CD14-positive monocyte (primary cell): ENCODE measurements at regions not wholly inside any gene's neighbourhood (a gene's known extent, or its start where the extent isn't known, plus 50 kb on each side); places are given as distances from the start of the nearest gene placed in this dataset.

ENCODE experiments used
- DNase-seq, 3 donors: peaks; one replicate each; pipeline ENCODE4 v3.0.0-alpha.2; 2011 to 2022
- H2AFZ ChIP-seq: 2 replicates; pipeline ENCODE4 v1.6.0; 2012; ENCODE audit warnings: mild to moderate bottlenecking, low read depth, low read length, inconsistent platforms; ENCODE audit not compliant: insufficient read depth, poor library complexity, severe bottlenecking
- H3K27ac ChIP-seq, 2 donors: 1 replicate in 1 of 2; 2 replicates in 1 of 2; pipeline ENCODE4 v1.5.1; 2012 to 2013; ENCODE audit warnings: low read length in 2 of 2, control low read depth in 1 of 2, inconsistent platforms in 1 of 2, low read depth in 1 of 2, mild to moderate bottlenecking in 1 of 2
- H3K27me3 ChIP-seq, 2 donors: one replicate each; pipeline versions ENCODE4 v1.6.0 to v1.6.1; 2011 to 2013; ENCODE audit warnings: low read length in 2 of 2; ENCODE audit not compliant: control insufficient read depth in 2 of 2, insufficient read depth in 2 of 2
- H3K36me3 ChIP-seq, 2 donors: replicated peaks in 1 of 2; 1 replicate in 1 of 2; 2 replicates in 1 of 2; pipeline versions ENCODE4 v1.5.1 to v1.6.1; 2012 to 2013; ENCODE audit warnings: low read length in 2 of 2, control low read depth in 1 of 2, inconsistent platforms in 1 of 2, mild to moderate bottlenecking in 1 of 2; ENCODE audit not compliant: insufficient read depth in 2 of 2, control insufficient read depth in 1 of 2
- H3K4me1 ChIP-seq, 2 donors: 1 replicate in 1 of 2; 2 replicates in 1 of 2; pipeline versions ENCODE4 v1.5.1 to v1.6.1; 2012 to 2013; ENCODE audit warnings: low read length in 2 of 2, control low read depth in 1 of 2, inconsistent platforms in 1 of 2, mild to moderate bottlenecking in 1 of 2, moderate library complexity in 1 of 2; ENCODE audit not compliant: insufficient read depth in 2 of 2, control insufficient read depth in 1 of 2
- H3K4me2 ChIP-seq: replicated peaks from 2 replicates; pipeline ENCODE3; 2012; ENCODE audit warnings: low read length, moderate library complexity, mild to moderate bottlenecking; ENCODE audit not compliant: poor library complexity, severe bottlenecking; ENCODE audit errors: extremely low read depth
- H3K4me3 ChIP-seq, 3 experiments: fragments of 200-600 bp in 1 of 3; sonication (generic) in 1 of 3; replicated peaks in 1 of 3; 1 replicate in 2 of 3; 2 replicates in 1 of 3; pipeline ENCODE4 v1.5.1; 2011 to 2013; ENCODE audit warnings: low read length in 3 of 3, mild to moderate bottlenecking in 3 of 3, control low read depth in 2 of 3, low read depth in 2 of 3, inconsistent platforms in 1 of 3, moderate library complexity in 1 of 3
- H3K79me2 ChIP-seq: 2 replicates; pipeline ENCODE4 v1.6.0; 2012; ENCODE audit warnings: mild to moderate bottlenecking, control low read depth, inconsistent platforms, low read length, moderate library complexity; ENCODE audit not compliant: insufficient read depth
- H3K9ac ChIP-seq: 2 replicates; pipeline ENCODE4 v1.6.0; 2017; ENCODE audit warnings: low read length, mild to moderate bottlenecking; ENCODE audit not compliant: insufficient read depth, poor library complexity, severe bottlenecking
- H3K9me3 ChIP-seq, 2 donors: replicated peaks in 1 of 2; 1 replicate in 1 of 2; 2 replicates in 1 of 2; pipeline versions ENCODE4 v1.5.1 to v1.6.1; 2012 to 2013; ENCODE audit warnings: low read length in 2 of 2, control low read depth in 1 of 2; ENCODE audit not compliant: control insufficient read depth in 1 of 2, insufficient read depth in 1 of 2
- H4K20me1 ChIP-seq: 2 replicates; pipeline ENCODE4 v1.6.0; 2012; ENCODE audit warnings: mild to moderate bottlenecking, low read length, control low read depth, moderate library complexity; ENCODE audit not compliant: insufficient read depth
- H3K27ac Mint-ChIP-seq, 7 donors: one replicate each; pipeline ENCODE4 v1.8.0; 2020; ENCODE audit warnings: mild to moderate bottlenecking in 7 of 7, mixed read lengths in 7 of 7, moderate library complexity in 6 of 7, inconsistent platforms in 2 of 7
- H3K27me3 Mint-ChIP-seq, 3 donors: one replicate each; pipeline ENCODE4 v1.8.0; 2021 to 2022; ENCODE audit warnings: low read depth in 3 of 3, mild to moderate bottlenecking in 3 of 3, mixed read lengths in 3 of 3, moderate library complexity in 3 of 3, inconsistent platforms in 1 of 3
- H3K36me3 Mint-ChIP-seq, 2 donors: one replicate each; pipeline ENCODE4 v1.8.0; 2020; ENCODE audit warnings: mixed read lengths in 2 of 2, inconsistent platforms in 1 of 2, mild to moderate bottlenecking in 1 of 2
- H3K4me1 Mint-ChIP-seq: one replicate; pipeline ENCODE4 v1.8.0; 2020; ENCODE audit warnings: mild to moderate bottlenecking, mixed read lengths
- H3K4me3 Mint-ChIP-seq, 2 donors: one replicate each; pipeline ENCODE4 v1.8.0; 2020; ENCODE audit warnings: mild to moderate bottlenecking in 2 of 2, mixed read lengths in 2 of 2, moderate library complexity in 1 of 2
- H3K9me3 Mint-ChIP-seq, 7 donors: one replicate each; pipeline ENCODE4 v1.8.0; 2020 to 2022; ENCODE audit warnings: mixed read lengths in 7 of 7, mild to moderate bottlenecking in 6 of 7, moderate library complexity in 6 of 7, inconsistent platforms in 2 of 7
- WGBS: methylation state at CpG from one replicate; pipeline ENCODE4 v1.1.5; 2013; ENCODE audit warnings: missing lambda C conversion rate; ENCODE audit not compliant: insufficient coverage; 5-methylcytosine and 5-hydroxymethylcytosine counted together
- intact Hi-C, 2 donors: fragments of 100-400 bp; cut with micrococcal nuclease; formaldehyde crosslinking; loops; one replicate each; pipeline versions ENCODE4 v1.15.0 to v1.15.1; 2023
- TF ChIP-seq, protein P1 (sequence below): fragments of 200-600 bp; IDR thresholded peaks from one replicate; pipeline ENCODE4 v1.8.0; 2022; ENCODE audit warnings: antibody characterized with exemption, mild to moderate bottlenecking

DNA sequence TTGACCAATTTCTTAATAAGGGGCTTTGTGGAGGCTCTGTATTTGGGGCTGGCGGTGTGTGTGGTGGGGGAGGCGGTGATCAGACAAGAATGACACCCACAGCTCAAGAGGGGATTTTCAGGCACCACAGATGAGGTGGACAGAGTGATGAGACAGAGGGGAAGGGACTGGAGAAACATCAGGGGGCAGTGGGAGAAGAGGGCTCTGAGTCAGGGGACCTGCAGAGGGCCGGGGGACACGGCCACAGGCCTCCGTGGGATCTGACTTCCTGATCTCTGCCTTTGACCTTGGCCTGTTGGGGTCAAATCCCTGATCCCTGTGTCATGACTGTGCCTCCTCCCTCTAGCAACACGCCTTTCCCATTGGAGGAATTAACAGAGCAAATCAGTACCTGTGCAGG is 197.7 kb downstream of the C9orf50 start:
- Mint-ChIP-seq H3K27ac (peak overlapping the region in 3 of 7 donors; percentile 19 to 90 (median 46)), H3K9me3 (no peaks in the 10 kb centered on the region), H3K4me3 (no peak overlapping the region), H3K4me1 (peaks cover 16% of the 10 kb centered on the region), H3K36me3 (no peaks in the 10 kb centered on the region), H3K27me3 (peaks cover 1 to 9% (median 4%) of the 10 kb centered on the region in 3 donors)
- H3K4me1 ChIP-seq, result peaks cover 12% of the 10 kb centered on the region in 2 donors
- H3K36me3 ChIP-seq, result no peaks in the 10 kb centered on the region
- no peak overlapping the region for H3K9ac ChIP-seq
- H3K27ac ChIP-seq, result no peak overlapping the region
- TF ChIP-seq, protein P1, sequence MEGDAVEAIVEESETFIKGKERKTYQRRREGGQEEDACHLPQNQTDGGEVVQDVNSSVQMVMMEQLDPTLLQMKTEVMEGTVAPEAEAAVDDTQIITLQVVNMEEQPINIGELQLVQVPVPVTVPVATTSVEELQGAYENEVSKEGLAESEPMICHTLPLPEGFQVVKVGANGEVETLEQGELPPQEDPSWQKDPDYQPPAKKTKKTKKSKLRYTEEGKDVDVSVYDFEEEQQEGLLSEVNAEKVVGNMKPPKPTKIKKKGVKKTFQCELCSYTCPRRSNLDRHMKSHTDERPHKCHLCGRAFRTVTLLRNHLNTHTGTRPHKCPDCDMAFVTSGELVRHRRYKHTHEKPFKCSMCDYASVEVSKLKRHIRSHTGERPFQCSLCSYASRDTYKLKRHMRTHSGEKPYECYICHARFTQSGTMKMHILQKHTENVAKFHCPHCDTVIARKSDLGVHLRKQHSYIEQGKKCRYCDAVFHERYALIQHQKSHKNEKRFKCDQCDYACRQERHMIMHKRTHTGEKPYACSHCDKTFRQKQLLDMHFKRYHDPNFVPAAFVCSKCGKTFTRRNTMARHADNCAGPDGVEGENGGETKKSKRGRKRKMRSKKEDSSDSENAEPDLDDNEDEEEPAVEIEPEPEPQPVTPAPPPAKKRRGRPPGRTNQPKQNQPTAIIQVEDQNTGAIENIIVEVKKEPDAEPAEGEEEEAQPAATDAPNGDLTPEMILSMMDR, result no peak
- DNase-seq, result peak; percentile 27 to 73 (median 50)
- no peaks in the 10 kb centered on the region for H3K9me3 ChIP-seq
- H3K27me3 ChIP-seq, result no peaks in the 10 kb centered on the region
- peak overlapping the region; percentile 62 for H2AFZ ChIP-seq
- peak overlapping the region in 1 of 3 experiments; percentile 14 for H3K4me3 ChIP-seq
- no peaks in the 10 kb centered on the region for H3K79me2 ChIP-seq
- intact Hi-C loops, result loop anchor here in 1 of 2 donors (5.0 kb wide), 2 partner anchors 34 to 41 kb away; no protein-coding TSS in a partner anchor
- H3K4me2 ChIP-seq, result peak overlapping the region; percentile 3
- WGBS, result 39% methylated on average over 5 of the region's 6 CpGs
- no peaks in the 10 kb centered on the region for H4K20me1 ChIP-seq

DNA sequence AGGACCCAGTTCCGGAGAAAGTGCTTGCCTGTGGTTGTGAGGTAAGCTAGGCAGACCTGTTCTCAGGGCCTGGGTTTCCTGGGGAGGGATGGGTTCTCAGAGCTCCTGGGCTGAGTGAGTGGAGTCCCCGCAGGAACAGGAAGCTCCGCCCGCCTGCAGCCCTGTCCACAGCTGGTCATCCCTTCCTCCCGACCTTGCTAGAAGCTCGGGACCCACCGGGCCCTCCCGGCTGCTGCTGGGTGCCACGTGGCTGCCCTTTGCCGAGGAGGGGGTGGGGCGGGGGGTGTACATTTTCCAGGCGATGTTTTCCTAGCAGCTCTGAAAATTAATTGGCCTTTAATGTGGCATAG is 198.1 kb downstream of the C9orf50 start:
- intact Hi-C loops, result loop anchor here in 1 of 2 donors (5.0 kb wide), 2 partner anchors 34 to 41 kb away; no protein-coding TSS in a partner anchor
- Histone ChIP-seq H3K27ac (no peak overlapping the region), H3K36me3 (no peaks in the 10 kb centered on the region), H3K9me3 (no peaks in the 10 kb centered on the region), H2AFZ (peak overlapping the region; percentile 62), H3K4me1 (peaks cover 12% of the 10 kb centered on the region in 2 donors), H3K9ac (no peak overlapping the region), H3K4me3 (peak overlapping the region in 1 of 3 experiments; percentile 14), H3K4me2 (peak overlapping the region; percentile 3), H3K79me2 (no peaks in the 10 kb centered on the region), H4K20me1 (no peaks in the 10 kb centered on the region), H3K27me3 (no peaks in the 10 kb centered on the region)
- 4% methylated on average over 9 of the region's 12 CpGs for WGBS
- TF ChIP-seq, protein P1, result no peak
- peaks cover 16% of the 10 kb centered on the region for H3K4me1 Mint-ChIP-seq
- H3K27ac Mint-ChIP-seq, result peak overlapping the region in 1 of 7 donors; percentile 90
- peak; percentile 44 to 59 (median 54) for DNase-seq
- H3K36me3 Mint-ChIP-seq, result no peaks in the 10 kb centered on the region
- no peak overlapping the region for H3K4me3 Mint-ChIP-seq
- H3K9me3 Mint-ChIP-seq, result no peaks in the 10 kb centered on the region
- peaks cover 1 to 9% (median 4%) of the 10 kb centered on the region in 3 donors for H3K27me3 Mint-ChIP-seq
